Hippocampal formation (tissue), 2 donors: ENCODE measurements at regions not wholly inside any gene's neighbourhood (a gene's known extent, or its start where the extent isn't known, plus 50 kb on each side); places are given as distances from the start of the nearest gene placed in this dataset.
A peak's percentile ranks its signal among the peaks of the same experiment; 100 is the strongest.
"Not testable (repeated sequence)": the region's sequence is repeated elsewhere in the genome, so short reads cannot be mapped to it uniquely, and the experiment has no call there.

Experiments
- DNase-seq, 2 donors: peaks; one replicate each; lab custom pipeline; 2025; lab: John Stamatoyannopoulos, UW

DNA sequence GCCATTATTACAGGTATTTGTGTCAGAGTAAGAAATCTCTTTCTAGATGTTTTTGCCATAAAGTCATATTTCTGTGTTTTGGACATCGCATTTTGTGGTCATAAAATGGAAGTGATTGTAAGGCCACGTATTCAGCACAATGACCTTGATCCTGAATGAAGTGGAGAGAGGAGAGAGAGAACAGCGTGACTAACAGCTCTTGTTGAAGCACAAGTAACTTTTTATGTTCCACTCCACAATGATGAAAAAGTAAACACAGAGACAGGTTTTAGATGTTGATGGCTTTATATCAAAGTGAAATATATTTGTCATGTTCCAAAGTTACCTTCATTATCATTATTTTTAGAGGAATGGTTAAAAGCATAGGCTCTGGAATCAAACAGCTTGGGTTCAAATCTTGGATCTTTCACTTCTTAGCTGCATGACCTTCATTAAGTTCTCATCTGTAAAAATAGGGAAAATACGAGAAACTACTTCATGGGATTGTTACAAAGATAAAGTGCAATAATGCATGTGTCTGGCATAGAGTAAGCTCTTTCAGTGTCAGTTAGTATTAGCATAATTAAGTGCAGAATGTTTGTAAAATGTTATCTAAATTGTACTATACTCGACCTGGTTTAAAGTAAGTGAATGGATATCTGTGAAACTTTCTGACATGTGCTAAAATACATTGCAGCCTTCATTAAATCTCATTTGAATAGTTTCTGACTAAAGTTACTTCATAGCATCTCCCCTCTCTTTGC, 341.5 kb upstream of the DNAJC19 start:
- no peak for DNase-seq

DNA sequence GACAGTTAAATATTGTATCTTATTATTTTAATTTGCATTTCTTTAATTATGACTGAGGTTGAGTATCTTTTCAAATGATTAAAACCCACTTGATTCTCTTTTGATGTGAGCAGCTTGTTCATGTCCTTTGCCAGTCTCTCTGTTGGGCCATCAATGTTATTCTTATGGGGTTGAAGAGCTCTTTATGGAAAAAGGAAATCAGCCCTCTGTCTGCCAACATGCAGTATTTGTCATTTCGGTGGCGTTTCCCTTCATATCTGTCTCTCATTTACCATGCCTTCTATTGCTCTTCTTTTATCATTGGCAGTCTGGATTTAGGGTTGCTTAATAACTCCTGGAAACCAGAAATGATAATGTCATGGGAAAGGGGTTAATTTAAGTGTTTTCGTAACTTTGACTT, 340.7 kb upstream of the DNAJC19 start:
- no peak for DNase-seq

DNA sequence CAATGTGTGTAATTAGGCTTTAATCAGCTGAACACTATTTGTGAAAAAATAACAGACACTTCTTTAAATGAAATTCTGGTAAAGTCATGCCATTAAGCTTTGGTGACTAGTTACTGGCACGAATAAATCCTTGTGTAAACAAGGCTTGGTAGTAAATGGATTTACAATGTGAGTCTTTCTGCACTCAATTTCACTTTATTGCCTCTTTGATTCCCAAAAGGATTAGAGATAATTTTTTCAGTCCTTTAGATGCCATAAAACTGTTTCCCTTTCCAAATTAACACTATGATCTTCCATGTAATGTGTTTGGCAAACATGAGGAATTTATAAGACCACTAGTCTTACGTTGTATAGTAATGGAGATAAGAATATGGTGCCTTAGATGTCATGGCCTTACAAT, 339.5 kb upstream of the DNAJC19 start:
- DNase-seq: no peak

DNA sequence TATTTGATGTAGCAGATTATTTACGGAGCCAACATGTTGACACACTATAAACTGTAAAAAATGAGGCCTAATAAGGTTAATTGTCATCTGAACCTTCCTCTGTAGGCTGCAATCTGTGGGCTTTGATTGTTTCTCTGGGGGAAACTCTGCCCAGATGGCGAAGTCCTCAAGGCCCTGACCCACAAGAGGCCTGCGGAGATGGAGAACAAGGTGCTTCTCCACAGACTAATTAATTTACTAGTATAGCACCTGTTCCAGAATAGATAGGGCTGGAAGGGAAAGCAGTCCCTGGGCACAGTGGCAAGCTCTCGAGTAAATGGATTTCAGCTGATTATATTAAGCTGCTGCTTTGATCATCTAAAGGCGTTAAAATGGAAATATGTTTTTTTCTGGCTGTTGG, 338.8 kb upstream of the DNAJC19 start:
- no peak for DNase-seq

DNA sequence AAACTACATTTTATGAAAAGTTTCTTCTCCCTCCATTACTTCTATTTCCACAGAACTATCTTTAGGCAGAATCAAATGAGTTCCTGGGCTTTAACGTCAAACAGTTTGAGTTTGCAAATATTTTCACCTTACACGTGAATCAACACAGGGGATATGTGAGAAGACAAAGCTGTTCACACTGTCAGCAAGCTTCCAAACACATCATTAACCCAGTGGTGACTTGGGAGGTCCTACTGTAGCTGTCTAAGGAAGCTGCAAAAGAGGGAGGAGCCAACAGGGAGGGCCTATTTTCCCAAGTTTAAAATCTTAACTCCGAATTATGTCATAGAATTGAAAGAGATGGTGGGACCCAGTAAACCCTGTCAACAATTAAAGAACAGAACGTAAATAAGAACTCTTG, 337.8 kb upstream of the DNAJC19 start:
- no peak for DNase-seq

DNA sequence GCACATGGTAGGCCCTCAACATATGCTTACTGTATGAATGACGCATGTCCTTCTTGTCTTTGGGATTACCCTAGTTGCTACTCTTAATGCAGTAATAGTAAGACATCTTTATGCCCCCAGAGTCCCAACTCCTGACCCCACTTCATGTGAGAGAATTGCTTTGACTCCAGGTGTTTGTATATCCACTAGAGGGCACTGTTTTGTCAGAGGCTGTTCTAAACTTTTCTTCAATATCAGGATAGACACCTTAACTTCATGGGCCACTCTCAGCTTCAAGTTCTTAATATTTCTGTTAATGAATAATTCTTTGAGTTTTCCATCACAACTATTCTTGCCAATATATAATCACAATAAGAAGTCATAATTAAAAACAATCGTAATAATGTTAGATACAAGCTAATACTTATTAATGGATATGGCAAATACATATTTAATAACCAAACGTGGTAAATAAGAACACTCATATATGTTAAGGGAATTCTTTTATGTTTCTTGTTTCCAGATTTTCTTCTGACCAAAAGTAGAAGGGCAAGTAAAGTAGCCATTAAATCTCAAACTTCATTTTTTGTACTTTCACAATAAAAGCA, 337.2 kb upstream of the DNAJC19 start:
- DNase-seq: peak in 1 of 2 donors; percentile 80

DNA sequence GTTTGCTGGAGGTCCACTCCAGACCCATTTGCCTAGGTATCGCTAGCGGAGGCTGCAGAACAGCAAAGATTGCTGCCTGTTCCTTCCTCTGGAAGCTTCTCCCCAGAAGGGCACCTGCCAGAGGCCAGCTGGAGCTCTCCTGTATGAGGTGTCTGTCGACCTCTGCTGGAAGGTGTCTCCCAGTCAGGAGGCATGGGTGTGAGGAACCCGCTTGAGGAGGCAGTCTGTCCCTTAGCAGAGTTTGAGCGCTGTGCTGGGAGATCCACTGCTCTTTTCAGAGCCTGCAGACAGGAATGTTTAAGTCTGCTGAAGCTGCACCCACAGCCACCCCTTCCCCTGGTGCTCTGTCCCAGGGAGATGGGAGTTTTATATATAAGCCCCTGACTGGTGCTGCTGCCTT, 335.0 kb upstream of the DNAJC19 start:
- not testable (repeated sequence) for DNase-seq

DNA sequence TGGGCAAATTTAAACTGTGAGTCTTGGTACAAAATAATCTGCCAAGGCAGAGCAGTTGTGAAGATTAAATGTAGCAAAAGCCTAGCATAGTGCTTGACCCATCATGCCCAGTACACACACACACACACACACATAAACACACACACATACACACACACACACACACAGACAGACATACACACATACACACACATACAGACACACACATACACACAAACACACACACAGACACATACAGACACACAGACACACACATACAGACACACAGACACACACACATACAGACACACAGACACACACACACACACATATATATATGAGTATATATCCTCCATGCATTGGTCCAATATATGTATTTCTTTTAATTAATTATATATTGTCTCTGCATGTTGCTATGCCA, 328.8 kb upstream of the DNAJC19 start:
- DNase-seq: no peak

DNA sequence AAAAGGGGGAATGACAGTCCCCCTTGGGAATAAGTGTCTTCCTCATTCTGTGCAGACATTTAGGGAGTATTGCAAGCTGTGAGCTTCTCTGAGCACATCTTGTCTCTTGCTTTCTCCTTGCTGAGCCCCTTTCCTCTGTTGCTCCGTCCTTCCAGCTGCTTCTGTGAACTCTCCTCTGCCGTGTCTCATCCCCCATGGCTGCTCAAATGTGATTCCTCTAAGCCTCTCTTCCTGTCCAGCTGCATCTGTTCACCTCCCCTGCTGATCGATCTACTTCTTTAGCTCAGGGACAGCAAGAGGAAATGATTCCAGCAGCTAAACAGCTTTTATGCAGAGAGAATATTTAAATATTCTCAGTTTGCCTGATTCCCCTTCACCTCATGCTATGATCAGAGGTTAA, 328.0 kb upstream of the DNAJC19 start:
- DNase-seq: no peak

DNA sequence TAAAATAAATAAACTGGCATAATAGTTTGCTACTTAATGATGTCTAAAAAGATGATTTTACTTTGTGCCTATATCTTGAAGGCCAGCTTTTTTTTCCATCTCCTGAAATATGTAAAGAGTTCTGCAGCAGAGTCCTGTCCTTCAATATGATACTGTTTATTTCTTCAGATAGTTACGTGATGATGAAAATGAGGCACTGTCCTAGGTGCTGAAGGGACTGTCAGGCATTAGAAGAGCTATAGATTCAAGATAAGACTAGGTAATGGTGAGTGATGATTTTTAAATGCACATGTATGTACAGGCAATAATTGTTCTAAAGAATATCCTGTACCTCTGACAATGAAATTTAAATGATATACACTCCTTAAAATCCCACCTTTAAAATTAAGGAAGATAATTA, 326.9 kb upstream of the DNAJC19 start:
- DNase-seq: no peak

DNA sequence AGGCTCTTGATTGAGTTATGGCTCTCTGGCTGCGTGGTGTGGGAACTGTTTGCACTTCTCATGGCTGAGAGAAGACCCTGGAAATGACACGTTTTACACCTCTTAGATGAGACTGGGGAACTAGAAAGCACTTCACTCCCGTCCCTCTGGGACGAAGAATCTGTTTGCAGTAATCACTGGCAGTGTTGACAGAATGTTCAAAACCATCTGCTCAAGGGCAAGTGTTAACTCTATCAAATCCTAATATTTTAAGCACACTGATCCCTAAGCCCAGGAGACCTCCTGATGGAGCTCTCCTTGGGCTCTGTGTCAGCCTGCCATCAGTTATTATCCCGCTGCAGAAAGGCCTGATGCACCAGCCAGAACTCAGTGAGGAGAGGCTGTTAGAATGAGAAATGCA, 323.8 kb upstream of the DNAJC19 start:
- DNase-seq: no peak

DNA sequence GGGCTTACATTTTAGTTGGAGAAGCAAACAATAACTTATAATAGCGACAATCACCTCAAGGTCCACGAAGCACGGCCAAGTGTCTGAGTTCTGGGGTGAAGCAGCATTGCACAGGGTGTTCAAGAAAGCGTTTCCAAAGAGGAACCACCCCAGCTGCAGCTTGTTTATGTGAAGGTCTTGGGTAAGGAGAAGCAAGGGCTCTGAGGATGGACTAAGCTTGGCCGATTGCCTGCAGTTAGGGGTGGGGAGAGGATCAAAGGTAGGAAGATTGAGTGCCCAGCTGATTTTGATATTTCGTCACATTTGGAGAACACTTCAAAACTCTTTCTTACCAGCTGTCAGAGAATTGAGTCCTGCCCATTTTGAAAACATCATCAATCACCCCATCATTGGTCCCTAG, 321.6 kb upstream of the DNAJC19 start:
- DNase-seq: no peak

DNA sequence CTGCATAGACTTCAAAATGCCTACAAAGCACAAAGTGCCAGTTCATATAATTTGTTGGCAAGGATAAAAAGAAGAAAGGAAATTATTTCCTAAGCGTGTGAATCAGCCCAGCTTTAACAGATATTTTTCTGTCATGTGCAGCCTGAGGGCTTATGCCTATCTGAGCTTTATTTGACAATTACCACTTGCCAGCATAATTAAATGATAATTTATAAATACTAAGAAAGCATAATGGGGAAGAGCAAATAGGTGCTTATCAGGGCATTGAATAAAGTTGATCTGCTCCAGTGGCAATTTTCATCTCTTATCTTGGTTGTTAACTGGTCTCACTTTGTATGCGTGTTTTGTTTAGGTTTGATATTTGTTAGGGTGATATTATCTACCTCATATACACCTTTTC, 313.4 kb upstream of the DNAJC19 start:
- DNase-seq: no peak

DNA sequence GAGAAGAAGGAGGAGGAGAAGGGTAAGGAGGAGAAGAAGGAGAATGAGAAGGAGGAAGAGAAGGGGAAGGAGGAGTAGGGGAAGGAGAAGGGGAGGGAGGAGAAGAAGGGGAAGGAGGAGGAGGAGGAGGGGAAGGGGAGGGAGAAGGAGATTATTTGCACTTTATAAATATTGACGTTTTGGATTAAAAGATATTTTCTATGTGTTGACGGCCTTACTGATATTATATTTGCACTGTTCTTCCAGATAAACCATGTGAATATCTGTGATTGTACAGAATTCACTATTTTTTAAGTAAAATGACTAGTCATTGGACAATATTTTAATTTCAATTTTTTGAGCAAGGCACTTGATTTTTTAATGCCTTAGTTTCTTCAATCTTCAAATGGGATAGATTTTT, 310.5 kb upstream of the DNAJC19 start:
- DNase-seq: no peak

DNA sequence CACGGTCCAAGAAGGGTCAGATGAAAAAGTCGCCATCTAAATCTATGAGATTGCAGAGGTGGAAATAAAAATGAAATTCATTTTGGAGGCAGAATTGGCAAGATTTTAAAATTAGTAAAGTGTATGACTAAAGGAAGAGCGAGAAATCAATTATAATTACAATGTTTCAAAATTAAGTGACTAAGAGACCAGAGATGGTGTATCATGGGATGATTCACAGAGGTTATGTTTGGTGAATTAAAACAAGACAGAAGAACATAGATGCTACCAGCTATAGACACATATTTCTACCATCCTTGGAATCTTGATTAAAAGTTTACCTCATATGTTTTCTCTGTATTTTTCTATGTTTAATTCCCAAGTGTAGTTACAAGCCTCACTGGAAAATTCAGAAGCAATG, 308.9 kb upstream of the DNAJC19 start:
- no peak for DNase-seq

DNA sequence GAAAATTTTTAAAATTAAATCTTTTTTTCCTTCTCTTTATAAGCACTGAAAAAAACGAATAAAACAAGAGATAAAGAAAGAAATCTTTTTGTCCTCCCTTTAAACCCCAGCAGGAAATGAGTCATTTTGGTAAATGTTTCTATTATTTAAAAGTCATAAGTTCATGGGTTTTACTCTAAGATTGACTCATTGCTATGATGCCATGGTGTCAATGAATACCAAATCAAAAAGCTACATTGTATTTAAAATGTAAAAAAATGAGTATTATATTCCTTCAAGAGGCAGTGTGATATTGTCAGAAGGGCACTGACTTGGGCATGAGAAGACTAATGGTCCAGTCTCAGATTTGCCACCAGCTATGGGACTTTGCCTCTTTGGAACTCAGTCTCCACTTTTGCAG, 303.4 kb upstream of the DNAJC19 start:
- DNase-seq: no peak

DNA sequence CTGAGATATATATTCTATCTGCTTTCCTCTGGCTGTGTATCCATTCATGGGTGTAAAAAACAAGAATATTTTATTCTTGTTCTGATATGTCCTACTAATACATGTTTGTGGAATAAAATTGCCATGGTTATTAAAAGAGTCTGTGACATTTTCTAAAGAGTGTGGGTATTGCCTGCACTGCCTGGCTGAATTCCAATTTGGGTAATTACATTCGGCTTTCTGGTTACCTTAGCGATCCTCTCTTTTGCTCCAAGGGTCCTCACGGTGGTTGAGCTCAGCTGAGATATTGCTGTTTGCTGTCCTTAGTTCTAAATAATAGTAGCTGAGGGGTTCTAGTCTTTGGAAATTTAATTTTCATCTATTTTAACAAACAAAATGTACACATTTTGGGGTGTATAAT, 301.4 kb upstream of the DNAJC19 start:
- DNase-seq: no peak

DNA sequence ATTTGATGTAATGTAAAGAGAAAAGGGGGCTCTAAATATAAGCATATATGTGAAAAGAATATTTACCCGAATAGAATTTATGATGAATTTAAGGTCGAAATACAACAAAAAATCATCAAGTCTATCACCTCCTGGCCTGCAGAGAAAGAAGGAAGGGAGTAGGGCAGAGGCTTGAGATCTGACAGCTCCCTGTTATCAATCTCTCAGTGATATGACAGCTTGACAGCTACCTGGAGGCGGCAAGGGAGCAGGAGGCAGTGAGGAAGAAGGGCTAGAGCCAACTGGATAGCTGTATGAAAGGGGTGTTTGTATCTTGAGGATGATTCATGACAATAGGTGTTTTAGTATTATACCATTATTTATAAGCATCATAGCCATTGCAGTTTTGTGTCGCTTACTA, 299.8 kb upstream of the DNAJC19 start:
- no peak for DNase-seq

DNA sequence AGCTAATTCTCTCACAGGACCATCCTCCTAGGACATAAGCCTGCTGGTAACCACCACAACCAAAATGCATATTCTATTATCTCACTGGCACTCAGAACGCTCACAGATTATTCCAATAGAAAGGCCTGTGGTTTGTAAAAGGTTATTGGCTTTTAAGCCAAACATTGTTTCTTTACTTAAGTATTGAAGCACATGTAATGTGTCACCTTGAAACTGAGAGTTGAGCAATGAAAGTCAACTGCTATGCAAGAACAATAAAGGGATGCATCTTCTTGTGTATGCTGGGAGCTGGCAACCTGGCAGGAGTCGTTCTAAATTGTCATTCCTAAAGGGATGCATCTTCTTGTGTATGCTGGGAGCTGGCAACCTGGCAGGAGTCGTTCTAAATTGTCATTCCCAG, 298.6 kb upstream of the DNAJC19 start:
- no peak for DNase-seq

DNA sequence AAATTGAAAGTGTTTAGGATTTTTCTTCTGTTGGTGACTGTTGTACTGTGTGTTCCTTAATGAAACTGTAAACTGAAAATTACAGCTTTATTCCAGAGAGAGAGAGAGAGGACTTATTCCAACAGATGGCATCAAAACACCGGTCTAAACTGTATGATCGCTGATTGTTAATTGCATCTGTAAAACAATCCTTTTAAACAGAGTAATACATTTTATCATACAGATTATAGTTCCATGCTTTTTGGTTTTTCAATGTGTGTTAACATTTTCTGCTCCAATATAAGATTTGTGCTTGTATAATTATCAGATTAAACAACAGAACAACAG, 289.7 kb upstream of the DNAJC19 start:
- peak in 1 of 2 donors; percentile 54 for DNase-seq

DNA sequence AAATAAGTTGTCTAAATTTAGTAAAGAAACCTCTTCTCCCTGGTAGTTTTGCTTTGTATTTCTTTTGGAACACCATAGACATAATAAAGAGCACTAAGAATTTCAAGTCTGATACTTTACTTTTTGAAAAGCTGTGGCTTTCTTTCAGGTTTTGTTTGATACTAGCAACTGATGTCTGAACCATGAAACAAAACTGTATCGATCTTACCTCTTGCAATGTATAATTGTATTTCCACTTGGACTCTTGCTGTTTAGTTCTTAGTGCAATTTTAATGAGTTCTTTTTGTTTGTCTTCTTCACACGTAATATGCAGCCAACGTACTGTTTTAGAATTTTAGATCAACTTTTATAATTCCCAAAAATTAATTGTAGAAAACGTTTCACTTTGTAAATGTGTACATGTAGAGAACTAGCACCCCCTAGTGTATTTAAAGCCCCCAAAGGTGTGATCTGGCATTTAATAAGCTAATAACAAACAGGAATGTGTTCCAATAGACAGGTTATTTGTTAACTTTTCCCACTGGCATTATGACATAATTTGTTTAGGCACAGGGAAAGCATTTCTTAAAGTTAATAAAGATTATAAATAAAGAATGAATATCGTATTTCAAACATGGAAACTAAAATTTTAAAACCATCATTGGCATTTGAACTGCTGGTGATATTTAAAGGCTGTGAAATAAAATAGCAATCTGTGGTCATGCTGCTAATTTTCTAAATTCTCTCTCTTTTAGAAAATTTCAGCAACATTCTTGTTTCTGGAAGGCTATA, 289.1 kb upstream of the DNAJC19 start:
- peak in 1 of 2 donors; percentile 19 for DNase-seq

DNA sequence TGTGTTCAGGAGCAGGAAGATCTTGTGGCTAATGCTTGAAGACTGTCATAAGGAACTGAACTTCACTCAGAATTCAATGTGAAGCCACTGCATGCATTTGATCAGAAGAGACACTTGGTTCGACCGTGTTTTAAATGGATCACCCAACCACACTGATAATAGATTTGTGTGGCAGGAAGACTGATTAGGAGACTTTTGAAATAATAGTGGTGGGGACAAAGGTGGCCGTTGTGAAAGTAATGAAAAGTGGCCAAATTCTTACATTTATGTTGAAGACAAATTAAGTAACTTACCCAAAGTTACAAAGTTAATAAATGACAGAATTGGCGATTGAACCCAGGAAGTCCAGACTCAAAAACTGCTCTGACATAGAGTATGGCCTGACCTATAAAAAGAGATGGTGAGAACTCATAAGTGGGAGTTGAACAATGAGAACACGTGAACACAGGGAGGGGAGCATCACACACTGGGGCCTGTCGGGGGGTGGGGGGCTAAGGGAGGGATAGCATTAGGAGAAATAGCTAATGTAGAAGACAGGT, 286.9 kb upstream of the DNAJC19 start:
- no peak for DNase-seq

DNA sequence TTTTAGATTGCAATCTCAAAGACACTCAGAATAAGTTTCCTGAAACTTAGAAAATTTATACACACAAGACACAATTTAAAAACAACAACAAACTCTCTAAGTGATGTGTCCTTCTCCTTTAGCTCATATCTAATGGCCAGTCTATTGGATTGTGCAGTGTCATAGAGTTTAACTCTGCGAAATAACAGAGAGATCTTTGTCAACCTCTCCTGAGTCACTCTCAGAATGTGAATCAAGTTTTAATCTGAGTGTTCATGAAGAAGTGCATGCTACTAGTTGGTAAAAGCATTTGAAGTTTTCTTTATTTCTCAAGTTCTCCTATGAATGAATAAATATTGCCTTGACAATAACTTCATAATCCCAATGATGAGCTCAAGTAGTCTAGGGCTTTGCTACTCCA, 284.5 kb upstream of the DNAJC19 start:
- DNase-seq: no peak
